ENCODE measurements at regions not wholly inside any gene's neighbourhood (a gene's known extent, or its start where the extent isn't known, plus 50 kb on each side); places are given as distances from the start of the nearest gene placed in this dataset.

- no peaks in the 10 kb centered on the region for H4K20me1 ChIP-seq (ENCODE audit: low read depth, low read length)
- H3K27me3 ChIP-seq (ENCODE audit: low read length), result no peaks in the 10 kb centered on the region
- H3K9ac ChIP-seq (ENCODE audit: low read length), result no peak overlapping the region
- H3K9me2 ChIP-seq (replicated peaks; ENCODE audit: insufficient read depth, low read length), result no peaks in the 10 kb centered on the region
- H3K4me2 ChIP-seq (ENCODE audit: low read depth, low read length, poor library complexity, severe bottlenecking), result no peak overlapping the region
- H3K9me3 ChIP-seq (ENCODE audit: insufficient read depth, low read length), result no peaks in the 10 kb centered on the region
- TF ChIP-seq CTCF (IDR thresholded peaks at IDR 0.05; ENCODE audit: insufficient read depth, low read length, poor library complexity, severe bottlenecking) (no peak), EZH2phosphoT487 (conservative IDR thresholded peaks at IDR 0.05; ENCODE audit: low read length) (no peak)
- no peak overlapping the region for H2AFZ ChIP-seq (ENCODE audit: low read depth, low read length, severe bottlenecking)
- H3F3A ChIP-seq (ENCODE audit: insufficient read depth), result no peaks in the 10 kb centered on the region
- no peak overlapping the region for H3K27ac ChIP-seq (ENCODE audit: low read depth, low read length)
- no peak overlapping the region for H3K4me3 ChIP-seq (ENCODE audit: insufficient read depth, low read length, poor library complexity, severe bottlenecking)
- H3K36me3 ChIP-seq (ENCODE audit: low read length), result no peaks in the 10 kb centered on the region
- H3K79me2 ChIP-seq (ENCODE audit: insufficient read depth, low read length), result no peaks in the 10 kb centered on the region
Observed at GRCh38 chr2:83650161-83650560, 808.9 kb downstream of the SUCLG1 start.

GRCh38 chr2:83640506-83640905 is 818.6 kb downstream of the SUCLG1 start:
- H3K4me3 ChIP-seq (ENCODE audit: insufficient read depth, low read length, poor library complexity, severe bottlenecking), result no peak overlapping the region
- H3F3A ChIP-seq (ENCODE audit: insufficient read depth), result no peaks in the 10 kb centered on the region
- no peak overlapping the region for H2AFZ ChIP-seq (ENCODE audit: low read depth, low read length, severe bottlenecking)
- H3K9ac ChIP-seq (ENCODE audit: low read length), result no peak overlapping the region
- H3K79me2 ChIP-seq (ENCODE audit: insufficient read depth, low read length), result no peaks in the 10 kb centered on the region
- no peaks in the 10 kb centered on the region for H3K27me3 ChIP-seq (ENCODE audit: low read length)
- H4K20me1 ChIP-seq (ENCODE audit: low read depth, low read length), result no peaks in the 10 kb centered on the region
- no peak overlapping the region for H3K4me2 ChIP-seq (ENCODE audit: low read depth, low read length, poor library complexity, severe bottlenecking)
- no peak overlapping the region for H3K27ac ChIP-seq (ENCODE audit: low read depth, low read length)
- no peaks in the 10 kb centered on the region for H3K36me3 ChIP-seq (ENCODE audit: low read length)
- no peaks in the 10 kb centered on the region for H3K9me2 ChIP-seq (replicated peaks; ENCODE audit: insufficient read depth, low read length)
- TF ChIP-seq EZH2phosphoT487 (conservative IDR thresholded peaks at IDR 0.05; ENCODE audit: low read length) (no peak), CTCF (IDR thresholded peaks at IDR 0.05; ENCODE audit: insufficient read depth, low read length, poor library complexity, severe bottlenecking) (no peak)
- H3K9me3 ChIP-seq (ENCODE audit: insufficient read depth, low read length), result no peaks in the 10 kb centered on the region

- TF ChIP-seq CTCF (IDR thresholded peaks at IDR 0.05; ENCODE audit: insufficient read depth, low read length, poor library complexity, severe bottlenecking) (no peak), EZH2phosphoT487 (conservative IDR thresholded peaks at IDR 0.05; ENCODE audit: low read length) (no peak)
- H3K79me2 ChIP-seq (ENCODE audit: insufficient read depth, low read length), result no peaks in the 10 kb centered on the region
- H3K27ac ChIP-seq (ENCODE audit: low read depth, low read length), result no peak overlapping the region
- H3K9ac ChIP-seq (ENCODE audit: low read length), result no peak overlapping the region
- no peaks in the 10 kb centered on the region for H3K9me3 ChIP-seq (ENCODE audit: insufficient read depth, low read length)
- no peaks in the 10 kb centered on the region for H3F3A ChIP-seq (ENCODE audit: insufficient read depth)
- no peak overlapping the region for H3K4me2 ChIP-seq (ENCODE audit: low read depth, low read length, poor library complexity, severe bottlenecking)
- H4K20me1 ChIP-seq (ENCODE audit: low read depth, low read length), result no peaks in the 10 kb centered on the region
- H3K9me2 ChIP-seq (replicated peaks; ENCODE audit: insufficient read depth, low read length), result no peaks in the 10 kb centered on the region
- no peak overlapping the region for H2AFZ ChIP-seq (ENCODE audit: low read depth, low read length, severe bottlenecking)
- H3K27me3 ChIP-seq (ENCODE audit: low read length), result no peaks in the 10 kb centered on the region
- H3K36me3 ChIP-seq (ENCODE audit: low read length), result no peaks in the 10 kb centered on the region
- H3K4me3 ChIP-seq (ENCODE audit: insufficient read depth, low read length, poor library complexity, severe bottlenecking), result no peak overlapping the region
Observed at GRCh38 chr2:83633423-83633822, 825.7 kb downstream of the SUCLG1 start.

Measured in SU-DHL-6 (cell line).